ENCODE measurements at regions not wholly inside any gene's neighbourhood (a gene's known extent, or its start where the extent isn't known, plus 50 kb on each side); places are given as distances from the start of the nearest gene placed in this dataset.

DNA sequence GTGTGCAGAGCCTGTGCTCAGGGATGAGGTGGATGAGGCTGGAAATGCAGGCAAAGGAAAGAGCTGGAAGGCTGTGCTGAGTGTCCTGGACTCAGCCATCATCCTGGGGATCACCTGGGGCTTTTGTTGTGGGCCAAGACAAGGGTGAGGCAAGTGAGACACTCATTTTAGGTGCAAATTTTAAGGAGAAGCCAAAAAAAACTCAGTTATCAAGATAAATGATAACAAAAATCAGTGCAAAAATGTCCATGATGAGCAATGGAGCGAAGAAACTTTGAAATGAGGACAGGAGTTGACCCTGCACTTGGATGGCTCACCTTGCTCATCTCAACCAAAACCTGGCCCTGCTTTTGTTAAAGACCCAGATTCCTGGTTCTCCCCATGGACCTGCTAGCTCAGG, 141.9 kb downstream of the MYCN start:
- no peak overlapping the region for H3K4me3 ChIP-seq
- DNase-seq, result no peak
- H3K27me3 ChIP-seq (replicated peaks in 1 of 7), result no peaks in the 10 kb centered on the region
- no peak overlapping the region for H3K27ac ChIP-seq
- no peaks in the 10 kb centered on the region for H3K9me3 ChIP-seq
- WGBS, 5 donors, result 77 to 93% (median 83%) methylated on average over 1 of the region's 1 CpG
- H3K4me1 ChIP-seq, result no peaks in the 10 kb centered on the region
- intact Hi-C loops (cut with DNase I; ENCODE audit: low total_unique reads), result no loop called here
- TF ChIP-seq, protein P1, sequence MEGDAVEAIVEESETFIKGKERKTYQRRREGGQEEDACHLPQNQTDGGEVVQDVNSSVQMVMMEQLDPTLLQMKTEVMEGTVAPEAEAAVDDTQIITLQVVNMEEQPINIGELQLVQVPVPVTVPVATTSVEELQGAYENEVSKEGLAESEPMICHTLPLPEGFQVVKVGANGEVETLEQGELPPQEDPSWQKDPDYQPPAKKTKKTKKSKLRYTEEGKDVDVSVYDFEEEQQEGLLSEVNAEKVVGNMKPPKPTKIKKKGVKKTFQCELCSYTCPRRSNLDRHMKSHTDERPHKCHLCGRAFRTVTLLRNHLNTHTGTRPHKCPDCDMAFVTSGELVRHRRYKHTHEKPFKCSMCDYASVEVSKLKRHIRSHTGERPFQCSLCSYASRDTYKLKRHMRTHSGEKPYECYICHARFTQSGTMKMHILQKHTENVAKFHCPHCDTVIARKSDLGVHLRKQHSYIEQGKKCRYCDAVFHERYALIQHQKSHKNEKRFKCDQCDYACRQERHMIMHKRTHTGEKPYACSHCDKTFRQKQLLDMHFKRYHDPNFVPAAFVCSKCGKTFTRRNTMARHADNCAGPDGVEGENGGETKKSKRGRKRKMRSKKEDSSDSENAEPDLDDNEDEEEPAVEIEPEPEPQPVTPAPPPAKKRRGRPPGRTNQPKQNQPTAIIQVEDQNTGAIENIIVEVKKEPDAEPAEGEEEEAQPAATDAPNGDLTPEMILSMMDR (IDR thresholded peaks at IDR 0.05 in 8 of 11, conservative IDR thresholded peaks at IDR 0.05 in 3 of 11), result no peak
- TF ChIP-seq POLR2A (IDR thresholded peaks at IDR 0.05) (no peak), POLR2AphosphoS5 (IDR thresholded peaks at IDR 0.05) (no peak)
- H3K36me3 ChIP-seq, result no peaks in the 10 kb centered on the region

DNA sequence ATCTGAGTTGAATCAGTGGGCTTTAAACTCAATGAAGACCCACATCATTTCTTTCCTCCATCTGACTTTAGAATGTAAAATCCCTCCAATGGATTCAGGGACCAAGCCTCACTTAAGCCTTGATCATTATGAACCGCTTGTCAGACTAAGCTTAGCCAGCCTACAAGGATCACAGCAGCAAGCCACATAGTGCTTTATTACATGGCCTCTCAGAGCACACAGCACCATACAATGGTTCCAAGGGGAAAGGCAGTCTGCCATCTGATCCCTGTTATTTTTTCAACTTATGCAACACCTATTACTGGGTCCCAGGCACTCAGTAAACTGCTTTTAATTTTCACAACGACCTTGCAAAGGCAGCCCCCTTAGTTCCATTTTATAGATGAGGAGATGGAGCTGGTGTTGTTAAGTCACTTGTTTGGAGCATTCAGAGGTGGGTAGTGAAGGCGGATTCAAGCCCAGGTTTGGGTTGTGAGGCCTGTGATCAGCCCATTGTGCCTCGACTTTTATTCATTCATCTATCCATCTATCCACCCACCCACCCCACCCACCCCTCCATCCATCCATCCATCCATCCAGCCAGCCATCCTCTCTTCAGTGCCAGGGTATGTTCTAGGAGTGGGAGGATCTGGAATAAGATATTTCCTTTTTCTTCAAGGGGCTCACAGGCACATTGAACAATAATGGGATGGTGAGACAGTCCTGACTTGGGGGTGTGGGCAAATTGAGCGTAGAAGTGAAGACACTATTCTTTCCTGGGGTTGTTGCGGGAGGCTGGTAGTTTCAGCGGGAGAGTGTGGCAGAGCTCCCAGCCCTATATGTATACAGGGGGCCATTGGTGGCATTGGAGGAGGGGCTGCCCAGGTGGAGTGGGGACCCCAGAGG, 141.2 kb downstream of the MYCN start:
- 66 to 85% (median 78%) methylated on average over 7 of the region's 7 CpGs for WGBS, 5 donors
- TF ChIP-seq, protein P1 (IDR thresholded peaks at IDR 0.05 in 8 of 11, conservative IDR thresholded peaks at IDR 0.05 in 3 of 11), result no peak
- TF ChIP-seq POLR2AphosphoS5 (IDR thresholded peaks at IDR 0.05) (no peak), POLR2A (IDR thresholded peaks at IDR 0.05) (no peak)
- H3K4me1 ChIP-seq, result no peaks in the 10 kb centered on the region
- H3K36me3 ChIP-seq, result no peaks in the 10 kb centered on the region
- H3K9me3 ChIP-seq, result no peaks in the 10 kb centered on the region
- no peak for DNase-seq
- H3K27ac ChIP-seq, result no peak overlapping the region
- intact Hi-C loops (cut with DNase I; ENCODE audit: low total_unique reads), result no loop called here
- no peaks in the 10 kb centered on the region for H3K27me3 ChIP-seq (replicated peaks in 1 of 7)
- no peak overlapping the region for H3K4me3 ChIP-seq

DNA sequence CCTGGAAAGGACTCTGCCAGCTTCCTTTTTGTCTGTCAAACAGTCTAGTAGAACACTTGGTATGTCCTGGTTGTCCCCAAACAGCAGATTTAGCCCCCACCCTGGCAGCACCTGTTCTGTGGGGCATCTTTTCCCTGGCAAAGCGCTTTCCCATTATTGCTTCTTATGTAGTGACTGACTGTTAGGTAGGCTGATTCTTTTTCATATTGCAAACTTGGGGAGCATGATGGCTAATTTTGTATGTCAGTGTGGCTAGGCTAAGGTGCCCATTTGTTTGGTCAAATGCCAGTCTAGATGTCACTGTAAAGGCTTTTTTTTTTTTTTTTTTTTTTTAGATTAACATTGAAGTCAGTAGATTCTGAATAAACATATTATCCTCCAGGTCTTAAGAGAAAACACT, 140.2 kb downstream of the MYCN start:
- TF ChIP-seq, protein P1 (IDR thresholded peaks at IDR 0.05 in 8 of 11, conservative IDR thresholded peaks at IDR 0.05 in 3 of 11), result no peak
- no peak for TF ChIP-seq POLR2A (IDR thresholded peaks at IDR 0.05)
- TF ChIP-seq POLR2AphosphoS5 (IDR thresholded peaks at IDR 0.05), result no peak
- no peaks in the 10 kb centered on the region for H3K27me3 ChIP-seq (replicated peaks in 1 of 7)
- 85 to 100% (median 96%) methylated on average over 1 of the region's 1 CpG for WGBS, 5 donors

DNA sequence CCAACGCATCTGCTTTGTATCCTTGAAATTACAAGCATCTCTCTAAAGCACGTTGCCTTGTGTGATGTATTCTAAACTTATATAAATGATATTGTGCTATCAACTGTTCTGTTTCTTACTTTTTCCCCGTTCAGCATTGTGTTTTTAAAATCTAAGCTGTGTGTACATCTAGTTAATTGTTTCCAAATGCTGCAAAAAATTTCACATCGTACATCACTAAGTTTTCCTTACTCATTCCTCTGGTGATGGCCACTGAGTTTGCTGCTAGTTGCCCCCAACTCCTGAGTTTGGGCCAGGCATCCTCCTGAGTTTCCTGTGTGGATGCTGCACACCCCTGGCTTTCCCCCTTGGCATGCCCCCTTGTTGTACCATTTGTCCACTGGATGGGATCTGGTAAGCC, 139.7 kb downstream of the MYCN start:
- no peaks in the 10 kb centered on the region for H3K9me3 ChIP-seq
- no peak for DNase-seq
- H3K4me3 ChIP-seq, result no peak overlapping the region
- TF ChIP-seq, protein P1 (IDR thresholded peaks at IDR 0.05 in 8 of 11, conservative IDR thresholded peaks at IDR 0.05 in 3 of 11), result no peak
- no peak for TF ChIP-seq POLR2AphosphoS5 (IDR thresholded peaks at IDR 0.05)
- TF ChIP-seq POLR2A (IDR thresholded peaks at IDR 0.05), result no peak
- no peaks in the 10 kb centered on the region for H3K36me3 ChIP-seq
- H3K27ac ChIP-seq, result no peak overlapping the region
- WGBS, 5 donors, result 46 to 87% (median 65%) methylated on average over 4 of the region's 4 CpGs
- no peaks in the 10 kb centered on the region for H3K27me3 ChIP-seq (replicated peaks in 1 of 7)
- H3K4me1 ChIP-seq, result no peaks in the 10 kb centered on the region
- intact Hi-C loops (cut with DNase I; ENCODE audit: low total_unique reads), result no loop called here

More for the DNA sequence above, 140.2 kb downstream of the MYCN start:
- H3K36me3 ChIP-seq, result no peaks in the 10 kb centered on the region
- H3K27ac ChIP-seq, result no peak overlapping the region
- DNase-seq, result no peak
- intact Hi-C loops (cut with DNase I; ENCODE audit: low total_unique reads), result no loop called here
- no peaks in the 10 kb centered on the region for H3K9me3 ChIP-seq
- H3K4me1 ChIP-seq, result no peaks in the 10 kb centered on the region
- H3K4me3 ChIP-seq, result no peak overlapping the region
